NB4 (cell line): ENCODE measurements at regions not wholly inside any gene's neighbourhood (a gene's known extent, or its start where the extent isn't known, plus 50 kb on each side); places are given as distances from the start of the nearest gene placed in this dataset.

Source experiments
- CTCF ChIP-seq: IDR thresholded peaks from one replicate; pipeline ENCODE4 v1.5.1; 2012; ENCODE audit warnings: low read depth, low read length
- MAX ChIP-seq: IDR thresholded peaks from 2 replicates; pipeline ENCODE4 v1.6.1; 2011; ENCODE audit warnings: low read depth, low read length
- POLR2A ChIP-seq: IDR thresholded peaks from 2 replicates; pipeline ENCODE4 v1.6.1; 2011; ENCODE audit warnings: mild to moderate bottlenecking; ENCODE audit not compliant: insufficient read length; ENCODE audit errors: extremely low read depth

- TF ChIP-seq CTCF = no peak
- TF ChIP-seq MAX = no peak
- no peak for TF ChIP-seq POLR2A
Observed at GRCh38 chr2:215780313-215780712, 233.0 kb downstream of the MREG start.
